CD14-positive monocyte (primary cell): ENCODE measurements at regions not wholly inside any gene's neighbourhood (a gene's known extent, or its start where the extent isn't known, plus 50 kb on each side); places are given as distances from the start of the nearest gene placed in this dataset.

Experiments used
- DNase-seq, 3 donors: peaks; one replicate each; pipeline ENCODE4 v3.0.0-alpha.2; 2011 to 2022
- H2AFZ ChIP-seq: 2 replicates; pipeline ENCODE4 v1.6.0; 2012; ENCODE audit warnings: mild to moderate bottlenecking, low read depth, low read length, inconsistent platforms; ENCODE audit not compliant: insufficient read depth, poor library complexity, severe bottlenecking
- H3K27ac ChIP-seq, 2 donors: 1 replicate in 1 of 2; 2 replicates in 1 of 2; pipeline ENCODE4 v1.5.1; 2012 to 2013; ENCODE audit warnings: low read length in 2 of 2, control low read depth in 1 of 2, inconsistent platforms in 1 of 2, low read depth in 1 of 2, mild to moderate bottlenecking in 1 of 2
- H3K27me3 ChIP-seq, 2 donors: one replicate each; pipeline versions ENCODE4 v1.6.0 to v1.6.1; 2011 to 2013; ENCODE audit warnings: low read length in 2 of 2; ENCODE audit not compliant: control insufficient read depth in 2 of 2, insufficient read depth in 2 of 2
- H3K36me3 ChIP-seq, 2 donors: replicated peaks in 1 of 2; 1 replicate in 1 of 2; 2 replicates in 1 of 2; pipeline versions ENCODE4 v1.5.1 to v1.6.1; 2012 to 2013; ENCODE audit warnings: low read length in 2 of 2, control low read depth in 1 of 2, inconsistent platforms in 1 of 2, mild to moderate bottlenecking in 1 of 2; ENCODE audit not compliant: insufficient read depth in 2 of 2, control insufficient read depth in 1 of 2
- H3K4me1 ChIP-seq, 2 donors: 1 replicate in 1 of 2; 2 replicates in 1 of 2; pipeline versions ENCODE4 v1.5.1 to v1.6.1; 2012 to 2013; ENCODE audit warnings: low read length in 2 of 2, control low read depth in 1 of 2, inconsistent platforms in 1 of 2, mild to moderate bottlenecking in 1 of 2, moderate library complexity in 1 of 2; ENCODE audit not compliant: insufficient read depth in 2 of 2, control insufficient read depth in 1 of 2
- H3K4me2 ChIP-seq: replicated peaks from 2 replicates; pipeline ENCODE3; 2012; ENCODE audit warnings: low read length, moderate library complexity, mild to moderate bottlenecking; ENCODE audit not compliant: poor library complexity, severe bottlenecking; ENCODE audit errors: extremely low read depth
- H3K4me3 ChIP-seq, 3 experiments: fragments of 200-600 bp in 1 of 3; sonication (generic) in 1 of 3; replicated peaks in 1 of 3; 1 replicate in 2 of 3; 2 replicates in 1 of 3; pipeline ENCODE4 v1.5.1; 2011 to 2013; ENCODE audit warnings: low read length in 3 of 3, mild to moderate bottlenecking in 3 of 3, control low read depth in 2 of 3, low read depth in 2 of 3, inconsistent platforms in 1 of 3, moderate library complexity in 1 of 3
- H3K79me2 ChIP-seq: 2 replicates; pipeline ENCODE4 v1.6.0; 2012; ENCODE audit warnings: mild to moderate bottlenecking, control low read depth, inconsistent platforms, low read length, moderate library complexity; ENCODE audit not compliant: insufficient read depth
- H3K9ac ChIP-seq: 2 replicates; pipeline ENCODE4 v1.6.0; 2017; ENCODE audit warnings: low read length, mild to moderate bottlenecking; ENCODE audit not compliant: insufficient read depth, poor library complexity, severe bottlenecking
- H3K9me3 ChIP-seq, 2 donors: replicated peaks in 1 of 2; 1 replicate in 1 of 2; 2 replicates in 1 of 2; pipeline versions ENCODE4 v1.5.1 to v1.6.1; 2012 to 2013; ENCODE audit warnings: low read length in 2 of 2, control low read depth in 1 of 2; ENCODE audit not compliant: control insufficient read depth in 1 of 2, insufficient read depth in 1 of 2
- H4K20me1 ChIP-seq: 2 replicates; pipeline ENCODE4 v1.6.0; 2012; ENCODE audit warnings: mild to moderate bottlenecking, low read length, control low read depth, moderate library complexity; ENCODE audit not compliant: insufficient read depth
- H3K27ac Mint-ChIP-seq, 7 donors: one replicate each; pipeline ENCODE4 v1.8.0; 2020; ENCODE audit warnings: mild to moderate bottlenecking in 7 of 7, mixed read lengths in 7 of 7, moderate library complexity in 6 of 7, inconsistent platforms in 2 of 7
- H3K27me3 Mint-ChIP-seq, 3 donors: one replicate each; pipeline ENCODE4 v1.8.0; 2021 to 2022; ENCODE audit warnings: low read depth in 3 of 3, mild to moderate bottlenecking in 3 of 3, mixed read lengths in 3 of 3, moderate library complexity in 3 of 3, inconsistent platforms in 1 of 3
- H3K36me3 Mint-ChIP-seq, 2 donors: one replicate each; pipeline ENCODE4 v1.8.0; 2020; ENCODE audit warnings: mixed read lengths in 2 of 2, inconsistent platforms in 1 of 2, mild to moderate bottlenecking in 1 of 2
- H3K4me1 Mint-ChIP-seq: one replicate; pipeline ENCODE4 v1.8.0; 2020; ENCODE audit warnings: mild to moderate bottlenecking, mixed read lengths
- H3K4me3 Mint-ChIP-seq, 2 donors: one replicate each; pipeline ENCODE4 v1.8.0; 2020; ENCODE audit warnings: mild to moderate bottlenecking in 2 of 2, mixed read lengths in 2 of 2, moderate library complexity in 1 of 2
- H3K9me3 Mint-ChIP-seq, 7 donors: one replicate each; pipeline ENCODE4 v1.8.0; 2020 to 2022; ENCODE audit warnings: mixed read lengths in 7 of 7, mild to moderate bottlenecking in 6 of 7, moderate library complexity in 6 of 7, inconsistent platforms in 2 of 7
- CTCF ChIP-seq: fragments of 200-600 bp; IDR thresholded peaks from one replicate; pipeline ENCODE4 v1.8.0; 2022; ENCODE audit warnings: antibody characterized with exemption, mild to moderate bottlenecking
- WGBS: methylation state at CpG from one replicate; pipeline ENCODE4 v1.1.5; 2013; ENCODE audit warnings: missing lambda C conversion rate; ENCODE audit not compliant: insufficient coverage; 5-methylcytosine and 5-hydroxymethylcytosine counted together
- intact Hi-C, 2 donors: fragments of 100-400 bp; cut with micrococcal nuclease; formaldehyde crosslinking; loops; one replicate each; pipeline versions ENCODE4 v1.15.0 to v1.15.1; 2023

GRCh38 chr12:102543494-102544485, 63.4 kb upstream of the IGF1 start:
- no peak overlapping the region for H3K9ac ChIP-seq
- no peak overlapping the region for H3K4me2 ChIP-seq
- H3K79me2 ChIP-seq, result no peaks in the 10 kb centered on the region
- H3K4me1 Mint-ChIP-seq, result no peaks in the 10 kb centered on the region
- no peaks in the 10 kb centered on the region for H3K27me3 ChIP-seq
- no peak overlapping the region for H3K27ac ChIP-seq
- no peak overlapping the region for H3K4me3 ChIP-seq
- H3K36me3 ChIP-seq, result no peaks in the 10 kb centered on the region
- no peak overlapping the region for H3K4me3 Mint-ChIP-seq
- peak in 1 of 3 donors; percentile 35 for DNase-seq
- no peaks in the 10 kb centered on the region for H4K20me1 ChIP-seq
- no peak overlapping the region for H3K27ac Mint-ChIP-seq
- H3K27me3 Mint-ChIP-seq, result peaks cover 5 to 18% (median 10%) of the 10 kb centered on the region in 3 donors
- H2AFZ ChIP-seq, result no peak overlapping the region
- H3K9me3 Mint-ChIP-seq, result no peaks in the 10 kb centered on the region
- no peaks in the 10 kb centered on the region for H3K9me3 ChIP-seq
- H3K4me1 ChIP-seq, result no peaks in the 10 kb centered on the region
- H3K36me3 Mint-ChIP-seq, result no peaks in the 10 kb centered on the region
- TF ChIP-seq CTCF, result peak; percentile 28
- 80% methylated on average over 1 of the region's 5 CpGs for WGBS
- intact Hi-C loops, result no loop called here

GRCh38 chr12:102542816-102543440, 62.6 kb upstream of the IGF1 start:
- intact Hi-C loops, result no loop called here
- no peak overlapping the region for H3K9ac ChIP-seq
- no peak for DNase-seq
- H3K4me3 ChIP-seq, result no peak overlapping the region
- H3K4me3 Mint-ChIP-seq, result no peak overlapping the region
- H3K79me2 ChIP-seq, result no peaks in the 10 kb centered on the region
- H3K36me3 ChIP-seq, result no peaks in the 10 kb centered on the region
- H3K9me3 ChIP-seq, result no peaks in the 10 kb centered on the region
- peaks cover 5 to 23% (median 12%) of the 10 kb centered on the region in 3 donors for H3K27me3 Mint-ChIP-seq
- H3K4me2 ChIP-seq, result no peak overlapping the region
- H3K27me3 ChIP-seq, result no peaks in the 10 kb centered on the region
- TF ChIP-seq CTCF, result no peak
- no peak overlapping the region for H3K27ac ChIP-seq
- H3K4me1 Mint-ChIP-seq, result no peaks in the 10 kb centered on the region
- H4K20me1 ChIP-seq, result no peaks in the 10 kb centered on the region
- H3K27ac Mint-ChIP-seq, result no peak overlapping the region
- H3K4me1 ChIP-seq, result no peaks in the 10 kb centered on the region
- H3K36me3 Mint-ChIP-seq, result no peaks in the 10 kb centered on the region
- H2AFZ ChIP-seq, result no peak overlapping the region
- 76% methylated on average over 5 of the region's 6 CpGs for WGBS
- no peaks in the 10 kb centered on the region for H3K9me3 Mint-ChIP-seq
